RWPE2 (cell line): ENCODE measurements at regions not wholly inside any gene's neighbourhood (a gene's known extent, or its start where the extent isn't known, plus 50 kb on each side); places are given as distances from the start of the nearest gene placed in this dataset.

Experiments
- ATAC-seq: fragments of 200-7000 bp; cut with Tn5 transposase; 3 replicates; pipeline ENCODE4 v1.9.1; 2021; ENCODE audit warnings: low read depth
- DNase-seq: peaks from one replicate; pipeline ENCODE4 v3.0.0-alpha.2; 2020; ENCODE audit warnings: low spot score
- H3K27ac ChIP-seq: fragments of 450-650 bp; 2 replicates; pipeline ENCODE4 v1.5.1; 2017; ENCODE audit warnings: mild to moderate bottlenecking; ENCODE audit not compliant: poor library complexity, severe bottlenecking
- H3K27me3 ChIP-seq: fragments of 250-450 bp; sonication (Bioruptor Pico); 2 replicates; pipeline ENCODE4 v1.5.1; 2021; ENCODE audit warnings: mild to moderate bottlenecking, moderate library complexity; ENCODE audit not compliant: insufficient read depth, poor library complexity, severe bottlenecking
- H3K36me3 ChIP-seq: fragments of 250-450 bp; sonication (Bioruptor Pico); 2 replicates; pipeline ENCODE4 v1.5.1; 2020; ENCODE audit warnings: low read depth, mild to moderate bottlenecking, moderate library complexity
- H3K4me1 ChIP-seq: fragments of 250-450 bp; sonication (Bioruptor Pico); 2 replicates; pipeline ENCODE4 v1.5.1; 2021; ENCODE audit warnings: mild to moderate bottlenecking, moderate library complexity; ENCODE audit not compliant: insufficient read depth, poor library complexity, severe bottlenecking
- H3K4me3 ChIP-seq: fragments of 250-450 bp; sonication (Bioruptor Pico); 2 replicates; pipeline ENCODE4 v1.5.1; 2021; ENCODE audit warnings: mild to moderate bottlenecking, moderate library complexity; ENCODE audit not compliant: severe bottlenecking
- H3K9me3 ChIP-seq: fragments of 250-450 bp; sonication (Bioruptor Pico); 2 replicates; pipeline ENCODE4 v1.5.1; 2021; ENCODE audit warnings: mild to moderate bottlenecking, moderate library complexity; ENCODE audit not compliant: severe bottlenecking
- TF ChIP-seq, protein P1 (sequence below): fragments of 450-650 bp; IDR thresholded peaks from one replicate; pipeline ENCODE4 v1.5.1; 2017; ENCODE audit warnings: mild to moderate bottlenecking, moderate library complexity; ENCODE audit not compliant: poor library complexity, severe bottlenecking

DNA sequence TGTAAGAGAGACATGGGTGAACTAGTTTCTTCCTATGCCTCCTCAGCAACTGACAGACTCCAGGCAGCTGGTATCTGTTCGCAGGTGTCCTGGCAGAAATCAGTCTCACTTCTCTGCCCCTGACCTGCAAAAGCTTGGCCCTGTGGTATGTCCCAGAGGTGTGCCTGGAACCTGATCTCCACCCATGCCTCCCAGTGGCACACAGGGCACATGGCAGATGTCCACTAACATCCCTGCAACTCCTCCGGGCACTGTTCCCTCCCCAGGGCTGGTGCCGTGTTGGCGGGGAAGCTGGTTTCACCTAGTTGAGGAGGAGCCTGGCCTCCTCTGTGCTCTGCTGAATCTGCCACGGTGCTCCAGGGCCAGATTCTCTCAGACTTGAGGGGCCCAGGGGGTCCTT lies 123.3 kb upstream of the GGTLC1 start:
- H3K27ac ChIP-seq: no peak overlapping the region
- no peaks in the 10 kb centered on the region for H3K4me1 ChIP-seq
- no peak for ATAC-seq
- DNase-seq: no peak
- no peaks in the 10 kb centered on the region for H3K36me3 ChIP-seq
- H3K4me3 ChIP-seq: no peak overlapping the region
- no peaks in the 10 kb centered on the region for H3K9me3 ChIP-seq
- TF ChIP-seq, protein P1, sequence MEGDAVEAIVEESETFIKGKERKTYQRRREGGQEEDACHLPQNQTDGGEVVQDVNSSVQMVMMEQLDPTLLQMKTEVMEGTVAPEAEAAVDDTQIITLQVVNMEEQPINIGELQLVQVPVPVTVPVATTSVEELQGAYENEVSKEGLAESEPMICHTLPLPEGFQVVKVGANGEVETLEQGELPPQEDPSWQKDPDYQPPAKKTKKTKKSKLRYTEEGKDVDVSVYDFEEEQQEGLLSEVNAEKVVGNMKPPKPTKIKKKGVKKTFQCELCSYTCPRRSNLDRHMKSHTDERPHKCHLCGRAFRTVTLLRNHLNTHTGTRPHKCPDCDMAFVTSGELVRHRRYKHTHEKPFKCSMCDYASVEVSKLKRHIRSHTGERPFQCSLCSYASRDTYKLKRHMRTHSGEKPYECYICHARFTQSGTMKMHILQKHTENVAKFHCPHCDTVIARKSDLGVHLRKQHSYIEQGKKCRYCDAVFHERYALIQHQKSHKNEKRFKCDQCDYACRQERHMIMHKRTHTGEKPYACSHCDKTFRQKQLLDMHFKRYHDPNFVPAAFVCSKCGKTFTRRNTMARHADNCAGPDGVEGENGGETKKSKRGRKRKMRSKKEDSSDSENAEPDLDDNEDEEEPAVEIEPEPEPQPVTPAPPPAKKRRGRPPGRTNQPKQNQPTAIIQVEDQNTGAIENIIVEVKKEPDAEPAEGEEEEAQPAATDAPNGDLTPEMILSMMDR: no peak
- H3K27me3 ChIP-seq: no peaks in the 10 kb centered on the region

DNA sequence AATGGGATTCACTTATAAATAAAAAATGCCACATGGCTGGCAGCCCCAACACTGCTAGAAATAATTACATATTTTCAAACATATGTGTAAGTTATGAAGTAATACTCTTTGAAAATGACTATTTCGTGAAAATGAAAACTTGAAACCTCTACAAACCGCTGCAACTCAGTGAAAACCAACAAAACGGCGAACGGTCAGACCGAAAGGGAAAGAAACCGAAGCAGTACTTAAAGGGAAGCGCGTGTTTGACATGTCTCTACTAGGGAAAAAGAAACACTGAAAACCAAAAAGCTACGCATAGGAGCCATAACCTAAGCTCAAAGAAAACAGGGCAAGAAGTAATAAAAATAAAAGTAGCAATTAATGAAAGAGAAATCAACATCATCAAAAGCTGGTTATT lies 121.0 kb upstream of the GGTLC1 start:
- Histone ChIP-seq H3K4me1 (no peaks in the 10 kb centered on the region), H3K36me3 (no peaks in the 10 kb centered on the region), H3K27ac (no peak overlapping the region), H3K27me3 (no peaks in the 10 kb centered on the region), H3K4me3 (no peak overlapping the region), H3K9me3 (no peaks in the 10 kb centered on the region)
- TF ChIP-seq, protein P1: no peak
- no peak for ATAC-seq
- DNase-seq: no peak

DNA sequence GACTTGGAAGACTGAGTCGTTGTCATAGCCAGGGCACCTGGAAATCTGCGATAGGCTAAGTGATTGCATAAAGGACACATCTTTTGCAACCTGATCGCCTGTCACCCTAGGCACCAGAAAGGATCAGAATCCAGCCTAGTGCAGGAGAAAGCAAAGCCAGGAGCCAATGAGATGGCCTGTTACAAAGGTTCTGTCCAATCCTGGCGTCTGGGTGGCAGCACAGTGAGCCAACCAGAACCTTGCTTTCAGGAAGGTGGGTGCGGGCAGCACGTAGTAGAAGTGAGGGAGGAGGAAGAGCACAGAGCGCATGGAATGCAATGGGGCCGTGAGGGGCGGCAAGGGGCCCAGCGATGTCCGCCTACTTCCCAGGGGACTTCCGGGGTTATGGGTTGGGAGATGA lies 120.4 kb upstream of the GGTLC1 start:
- Histone ChIP-seq H3K4me3 (no peak overlapping the region), H3K36me3 (no peaks in the 10 kb centered on the region), H3K9me3 (no peaks in the 10 kb centered on the region), H3K27ac (no peak overlapping the region), H3K27me3 (no peaks in the 10 kb centered on the region), H3K4me1 (no peaks in the 10 kb centered on the region)
- ATAC-seq: no peak
- TF ChIP-seq, protein P1: no peak
- no peak for DNase-seq

DNA sequence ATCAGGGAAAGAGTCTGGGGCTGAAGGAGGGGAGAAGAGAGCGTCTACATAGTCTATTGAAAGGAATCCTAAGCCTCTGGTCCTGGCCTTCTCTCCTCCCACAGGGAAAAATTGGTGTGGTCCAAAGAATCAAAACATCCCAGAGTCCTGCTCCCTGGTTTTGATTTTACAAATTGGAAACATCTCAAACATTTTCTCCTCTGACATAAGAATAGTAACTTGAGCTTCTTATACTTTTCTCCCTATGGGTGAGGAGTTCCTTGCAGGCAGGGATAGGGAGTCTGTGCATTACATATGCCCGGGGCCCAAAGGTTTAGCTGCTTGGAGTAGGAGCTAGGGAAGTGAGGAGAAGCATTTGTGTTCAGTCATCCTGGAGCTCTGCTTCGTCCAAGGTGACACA lies 120.0 kb upstream of the GGTLC1 start:
- H3K4me3 ChIP-seq: no peak overlapping the region
- DNase-seq: no peak
- no peaks in the 10 kb centered on the region for H3K27me3 ChIP-seq
- H3K4me1 ChIP-seq: no peaks in the 10 kb centered on the region
- TF ChIP-seq, protein P1: no peak
- H3K9me3 ChIP-seq: no peaks in the 10 kb centered on the region
- no peak for ATAC-seq
- H3K27ac ChIP-seq: no peak overlapping the region
- no peaks in the 10 kb centered on the region for H3K36me3 ChIP-seq

DNA sequence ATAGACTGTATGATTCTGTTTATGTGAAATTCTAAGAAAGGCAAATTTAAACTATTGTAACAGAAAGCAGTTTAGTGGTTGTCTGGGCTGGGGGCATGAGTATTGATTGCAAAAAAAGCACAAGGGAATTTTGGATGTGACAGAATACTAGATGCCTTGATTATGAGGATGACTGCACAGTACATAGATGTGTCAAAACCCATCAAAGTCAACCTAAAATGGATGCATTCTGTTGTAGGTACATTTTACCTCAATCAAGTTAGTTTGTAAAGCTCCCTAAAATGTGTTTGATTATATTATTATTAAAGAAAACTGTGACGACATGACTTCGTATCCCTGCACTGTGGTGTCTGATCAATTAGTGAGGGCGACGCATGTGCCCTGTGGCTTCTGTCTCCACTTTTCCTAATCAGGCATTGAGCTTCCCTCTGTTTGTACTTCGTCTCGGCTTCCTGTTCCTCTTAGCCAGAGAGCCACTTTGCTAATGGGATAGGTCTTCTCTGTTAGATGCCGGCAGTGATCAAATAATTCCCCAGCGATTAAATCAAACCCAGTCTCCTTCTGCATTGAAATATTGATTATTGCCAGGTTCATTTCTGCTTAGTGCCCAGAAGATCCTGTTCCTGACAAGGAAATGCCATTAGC lies 118.3 kb upstream of the GGTLC1 start:
- Histone ChIP-seq H3K9me3 (no peaks in the 10 kb centered on the region), H3K4me3 (no peak overlapping the region), H3K4me1 (peaks cover 10% of the 10 kb centered on the region), H3K27me3 (no peaks in the 10 kb centered on the region), H3K36me3 (no peaks in the 10 kb centered on the region), H3K27ac (no peak overlapping the region)
- TF ChIP-seq, protein P1: no peak
- no peak for ATAC-seq
- DNase-seq: no peak
